GM11168 (cell line): ENCODE measurements at regions not wholly inside any gene's neighbourhood (a gene's known extent, or its start where the extent isn't known, plus 50 kb on each side); places are given as distances from the start of the nearest gene placed in this dataset.

Experiments
- in situ Hi-C: fragments of 300-500 bp; cut with MboI; formaldehyde crosslinking; loops from one replicate; pipeline ENCODE4 v1.12.0; 2022; ENCODE audit warnings: low sequenced_read_pairs; ENCODE audit not compliant: unreplicated experiment

DNA sequence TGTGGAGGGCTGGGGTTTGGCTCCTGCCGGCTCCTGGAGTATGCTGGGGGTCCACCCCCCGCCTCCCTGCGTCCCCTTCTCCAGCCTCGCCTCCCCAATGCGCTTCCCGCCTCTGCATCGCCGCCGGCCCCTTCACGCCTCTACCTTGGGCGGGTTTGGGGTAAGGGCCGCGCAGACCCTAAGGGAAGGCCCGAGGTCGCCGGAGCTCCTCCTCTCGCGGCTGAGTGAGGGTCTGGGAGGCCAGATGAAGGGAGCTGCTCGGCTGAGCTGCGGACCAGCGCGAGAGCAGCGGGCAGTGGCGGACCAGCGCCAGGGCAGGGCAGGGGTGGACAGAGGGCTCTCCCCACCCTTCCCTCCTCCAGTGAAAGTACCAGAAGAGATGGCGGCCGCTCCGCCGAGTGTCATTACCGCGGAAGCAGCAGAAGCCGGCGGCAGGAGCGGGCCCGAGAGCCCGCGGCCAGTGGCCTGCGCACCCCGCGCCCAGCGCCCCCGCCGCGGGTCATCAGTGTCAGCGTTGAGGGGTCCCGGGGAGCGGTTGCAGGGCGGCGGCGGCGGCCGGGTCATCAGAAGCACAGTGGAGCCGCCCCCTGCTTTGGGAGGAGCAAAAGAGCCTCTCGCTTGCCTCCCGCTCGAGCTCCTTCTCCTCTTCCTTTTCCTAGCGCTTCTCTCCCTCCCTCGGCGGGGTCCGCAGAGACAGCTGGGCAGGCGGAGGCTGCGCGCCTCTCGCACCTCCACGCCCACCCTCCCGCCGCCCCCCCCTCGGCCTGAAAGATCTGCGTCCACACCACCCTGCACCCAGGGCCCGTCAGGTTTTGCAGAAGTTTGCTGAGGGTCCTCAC, 255.6 kb upstream of the CADM1 start:
- in situ Hi-C loops = no loop called here

DNA sequence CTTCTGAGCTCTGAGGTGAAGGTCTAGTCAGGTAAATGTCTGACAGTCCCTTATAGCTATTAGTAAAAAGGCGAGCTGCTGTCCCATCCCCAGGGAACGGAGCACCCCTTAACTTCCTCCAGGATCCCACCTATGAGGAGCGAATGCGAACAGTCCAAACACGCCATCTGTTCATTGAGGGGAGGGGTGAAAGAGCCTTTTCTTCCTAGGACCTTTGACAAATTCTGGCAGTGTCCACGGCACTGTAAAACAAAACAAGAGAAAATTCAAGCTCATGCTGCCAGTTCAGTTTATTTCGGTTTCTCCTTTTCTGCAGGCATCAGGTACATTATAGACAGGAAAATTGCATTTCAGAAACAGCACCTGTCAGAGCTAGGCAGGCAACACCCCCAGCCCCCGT, 253.8 kb upstream of the CADM1 start:
- in situ Hi-C loops = no loop called here

DNA sequence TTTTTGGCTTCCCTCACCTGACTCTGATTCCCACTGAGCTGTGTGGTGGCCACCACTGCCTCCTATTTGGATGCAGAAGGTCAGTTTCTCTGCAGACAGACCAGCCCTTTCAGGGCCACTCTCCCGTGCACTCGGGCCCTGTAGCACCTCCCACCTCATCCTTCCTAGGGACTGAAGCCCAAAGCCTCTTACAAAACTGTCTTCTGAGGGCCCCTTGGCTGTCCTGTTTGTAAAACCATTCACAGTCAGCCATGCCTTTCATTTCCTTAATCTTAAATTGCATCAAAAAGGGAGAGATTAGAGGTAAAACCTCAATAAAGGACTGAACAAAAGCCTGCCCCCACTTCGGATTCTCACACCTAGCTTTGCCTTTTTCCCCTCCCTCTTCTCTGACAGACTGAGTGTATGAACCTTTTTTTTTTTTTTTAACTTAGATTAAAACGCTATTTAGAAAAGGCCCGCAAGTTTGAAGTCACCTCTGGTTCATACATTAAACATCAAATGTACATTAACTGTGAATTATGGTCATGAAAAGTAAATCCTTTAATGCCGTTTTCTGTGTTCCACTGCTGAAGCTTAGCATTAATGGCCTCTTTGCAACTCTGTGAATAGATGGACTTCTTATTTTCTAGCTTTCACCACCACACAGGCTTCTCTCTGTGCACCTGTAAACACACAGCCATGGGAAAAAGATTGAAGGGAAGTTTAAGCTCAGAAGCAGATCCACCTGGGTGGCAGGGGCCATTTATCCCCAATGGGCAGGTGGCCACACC, 247.2 kb upstream of the CADM1 start:
- in situ Hi-C loops = no loop called here

DNA sequence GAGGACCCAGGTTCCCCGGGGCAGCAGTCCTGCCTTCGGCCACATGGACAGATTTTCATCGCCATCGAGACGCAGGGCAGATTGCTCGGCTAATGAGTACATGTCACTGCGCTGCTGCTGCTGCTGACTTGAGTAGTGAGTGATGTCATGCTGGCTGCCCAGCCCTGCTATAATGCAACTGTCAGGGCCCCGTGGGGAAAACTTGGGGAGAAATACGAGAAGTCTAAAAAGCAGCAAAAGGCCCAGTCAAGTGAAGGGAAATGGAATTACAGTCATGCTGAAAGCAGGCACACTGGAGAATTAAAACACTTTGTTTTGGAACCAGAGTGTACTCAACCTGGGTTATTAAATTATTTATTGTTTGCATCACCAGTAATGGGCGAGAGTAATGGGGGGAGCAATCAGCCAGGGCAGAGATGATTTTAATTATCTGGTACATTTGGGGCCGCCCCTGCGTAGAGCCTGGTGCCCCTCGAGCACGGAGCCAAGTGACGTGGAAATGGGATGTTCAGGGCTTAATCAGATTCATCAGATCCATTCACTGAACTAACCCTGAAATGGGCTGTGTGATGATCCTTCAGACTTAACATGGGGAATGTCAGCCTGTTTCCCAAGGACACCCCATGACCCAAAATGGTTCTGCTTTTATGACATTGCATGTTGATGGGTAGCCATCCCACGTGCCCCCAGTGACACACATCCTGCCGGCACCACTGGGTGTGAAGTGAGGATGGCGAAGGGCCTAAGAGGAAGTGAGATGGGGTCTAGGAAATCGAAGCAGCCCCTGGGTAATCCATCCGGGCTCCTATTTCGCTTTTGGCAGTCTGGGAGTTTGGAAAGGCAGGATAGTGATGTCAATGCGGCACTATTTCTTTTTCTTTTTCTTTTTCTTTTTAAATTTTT, 241.6 kb upstream of the CADM1 start:
- in situ Hi-C loops = no loop called here

DNA sequence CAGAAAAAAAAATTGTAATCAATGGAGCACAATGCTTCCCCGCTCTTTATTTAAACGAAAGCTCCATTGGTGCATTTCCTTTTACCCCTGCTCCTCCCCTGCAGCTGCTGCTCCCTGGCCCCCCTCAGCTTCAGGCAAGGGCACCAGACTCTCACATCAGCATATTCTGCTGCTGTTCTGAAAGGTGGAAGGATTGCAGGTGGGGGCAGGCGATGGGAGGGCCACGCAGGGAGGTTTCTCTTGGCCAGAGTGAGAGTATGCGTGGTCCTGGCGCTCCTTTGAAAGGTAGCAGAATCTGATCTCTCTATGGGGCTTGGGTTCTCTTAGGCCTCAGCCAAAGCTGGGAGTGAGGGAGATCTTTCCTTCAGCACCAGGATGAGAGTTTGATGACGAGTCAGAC, 240.9 kb upstream of the CADM1 start:
- in situ Hi-C loops = no loop called here

DNA sequence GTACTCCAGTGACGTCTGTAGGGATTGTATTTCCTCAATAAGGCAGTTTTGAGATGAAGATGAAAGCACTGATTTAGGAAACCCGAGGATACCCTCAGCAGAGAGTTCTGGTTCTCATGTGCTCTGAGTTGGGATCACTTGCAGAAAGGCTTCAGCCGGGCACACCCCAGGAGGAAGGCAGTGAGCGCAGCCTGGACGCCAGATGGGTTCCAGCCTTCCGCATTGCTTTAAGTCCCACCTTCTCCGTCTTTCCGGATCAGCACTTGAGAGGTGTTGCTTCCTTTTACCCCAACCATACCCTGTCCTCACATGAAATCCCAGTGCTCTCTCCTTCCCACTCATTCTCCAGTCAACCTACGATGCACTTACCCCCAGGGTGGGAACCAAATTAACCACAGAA, 239.5 kb upstream of the CADM1 start:
- in situ Hi-C loops = no loop called here

DNA sequence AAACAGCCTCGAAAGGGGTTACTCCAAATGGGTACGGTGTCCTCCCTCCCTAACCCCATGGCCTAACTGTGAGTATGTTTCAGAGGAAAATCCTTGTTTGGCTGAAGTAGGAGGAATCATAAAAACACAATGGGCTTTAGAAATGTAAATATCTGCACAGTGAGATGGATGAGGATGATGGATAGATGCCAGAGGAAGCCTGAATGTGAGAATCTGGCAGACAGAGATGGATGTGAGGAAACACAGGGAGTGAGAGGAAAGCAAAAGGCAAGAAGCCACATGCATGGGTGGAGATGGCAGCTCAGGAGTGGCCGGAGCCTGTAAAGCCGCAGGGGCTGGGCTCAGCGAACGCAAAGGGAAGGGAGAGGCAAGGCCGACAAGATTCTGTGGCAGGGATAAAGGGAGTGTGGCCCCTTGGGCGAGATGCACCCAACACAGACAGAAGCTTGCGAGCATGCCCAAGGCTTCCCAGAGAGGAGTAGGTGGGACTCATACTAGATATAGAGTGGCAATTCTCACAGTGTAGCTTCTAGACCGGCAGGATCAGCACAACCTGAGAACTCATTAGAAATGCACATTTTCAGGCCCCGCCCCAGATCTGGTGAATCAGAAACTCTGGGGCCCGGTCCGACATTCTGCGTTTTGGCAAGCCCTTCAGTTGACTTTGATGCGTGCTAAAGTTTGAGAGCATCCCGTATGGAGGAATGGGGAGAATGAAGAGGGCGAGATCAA, 237.3 kb upstream of the CADM1 start:
- in situ Hi-C loops = no loop called here

DNA sequence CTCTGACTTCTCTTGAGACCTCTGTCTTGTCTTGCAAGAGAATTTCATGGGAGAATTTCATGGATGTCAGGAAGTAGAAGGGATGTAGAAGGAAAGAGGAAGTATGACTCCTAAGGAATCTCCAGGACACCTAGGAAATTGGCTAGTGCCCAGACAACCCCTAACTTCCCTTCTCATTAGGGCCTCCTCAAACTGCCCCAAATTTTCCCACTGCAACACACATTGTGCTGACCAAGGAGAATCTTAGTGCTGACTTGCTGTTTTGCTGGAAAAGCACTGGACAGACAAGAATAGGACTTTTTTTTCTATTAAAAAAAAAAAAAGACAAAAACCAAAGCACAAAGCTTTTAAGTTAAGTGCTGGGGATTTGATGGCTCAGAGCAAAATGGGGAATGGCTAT, 236.1 kb upstream of the CADM1 start:
- in situ Hi-C loops = no loop called here

DNA sequence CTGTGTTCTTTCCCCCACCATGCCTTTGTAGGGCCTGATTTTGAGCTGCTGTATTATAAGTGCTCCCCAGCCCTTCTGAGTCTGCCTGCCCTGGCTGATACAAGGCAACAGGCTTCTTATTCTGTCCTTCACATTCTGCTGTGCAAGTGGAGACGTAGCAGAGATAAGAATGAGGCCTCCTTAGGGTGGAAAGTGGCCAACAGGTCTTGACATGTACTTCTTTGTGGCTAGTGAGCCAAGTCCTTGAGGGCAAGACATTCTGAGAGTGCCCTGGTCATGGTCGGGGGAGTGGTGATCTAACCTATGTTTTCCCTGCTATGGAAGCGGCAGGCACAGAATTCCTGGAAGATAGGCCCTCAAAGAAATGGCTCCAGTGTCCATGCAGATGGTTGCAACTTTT, 235.7 kb upstream of the CADM1 start:
- in situ Hi-C loops = no loop called here

DNA sequence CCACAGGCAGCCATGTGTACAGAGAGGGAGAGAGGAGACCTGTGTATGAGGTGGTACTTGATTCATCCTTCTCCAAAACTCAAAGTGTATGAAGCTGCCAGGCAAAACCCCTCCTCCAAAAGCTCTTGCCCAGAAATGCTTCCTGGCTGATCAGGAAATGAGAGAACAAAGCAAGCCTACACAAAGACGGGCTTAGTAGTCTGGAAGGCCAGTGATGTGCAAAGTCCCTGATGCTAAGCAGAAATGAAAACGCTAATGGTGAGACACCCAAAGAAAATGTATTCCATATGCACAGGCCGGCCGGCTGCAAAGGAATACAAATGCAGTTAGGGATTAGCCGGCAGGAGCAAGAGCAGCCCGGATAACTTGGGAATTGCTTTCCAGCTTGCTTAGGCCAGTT, 234.9 kb upstream of the CADM1 start:
- in situ Hi-C loops = no loop called here

DNA sequence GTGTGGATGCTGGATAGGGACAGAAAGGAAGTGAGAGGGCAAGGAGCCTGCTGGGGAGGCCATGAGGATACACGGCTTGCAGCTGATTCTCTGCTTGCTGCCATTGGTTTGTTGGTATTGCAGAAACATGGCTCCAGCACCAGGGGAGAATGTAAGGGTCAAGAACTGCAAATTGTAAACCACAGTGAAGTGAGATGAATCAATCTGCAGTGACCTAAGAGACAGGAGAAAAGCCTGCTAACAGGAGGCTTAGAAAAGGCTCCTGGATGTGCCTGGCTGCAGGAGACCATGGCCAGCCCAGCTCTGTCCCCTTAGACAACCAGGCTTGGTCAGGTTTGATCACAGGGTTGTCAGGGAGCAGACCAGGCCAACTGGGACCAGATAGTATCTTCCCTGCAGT, 233.7 kb upstream of the CADM1 start:
- in situ Hi-C loops = no loop called here

DNA sequence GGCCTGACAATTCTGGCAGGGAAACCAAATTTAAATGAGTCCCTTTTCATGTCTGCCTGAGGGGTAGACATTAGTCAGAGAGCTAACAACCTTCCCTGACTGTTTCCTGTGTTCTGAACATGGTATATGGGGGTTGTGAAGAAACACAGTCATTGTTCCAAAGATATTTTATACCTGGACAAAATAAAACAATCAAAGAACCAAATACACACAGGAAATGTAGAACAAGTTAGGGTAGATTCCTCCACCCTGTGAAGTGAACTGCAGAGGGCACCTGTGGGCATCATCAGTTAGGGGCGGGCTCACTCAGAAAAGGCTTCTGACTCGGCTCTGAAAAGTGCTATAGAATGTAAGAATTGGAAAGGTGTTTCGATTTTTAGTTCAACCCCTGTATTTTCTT, 231.9 kb upstream of the CADM1 start:
- in situ Hi-C loops = no loop called here

DNA sequence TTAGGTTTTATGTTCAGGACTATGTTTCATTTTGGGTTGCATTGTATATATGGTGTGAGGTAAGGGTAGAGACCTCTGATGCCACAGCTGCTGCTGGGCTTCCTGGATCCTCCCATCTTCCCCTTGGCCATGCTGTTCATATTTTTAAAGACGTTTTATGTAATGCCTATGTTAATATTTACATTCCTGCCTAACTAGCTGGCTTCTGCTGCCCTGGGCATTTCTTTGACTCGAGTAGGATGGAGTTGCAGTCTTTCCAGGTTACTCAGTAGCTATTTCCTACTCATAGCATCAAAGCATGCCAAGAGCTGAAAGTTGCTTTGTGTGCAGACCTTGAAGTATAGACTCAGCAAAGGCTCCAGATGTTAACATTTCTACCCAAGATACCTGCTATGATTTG, 220.5 kb upstream of the CADM1 start:
- in situ Hi-C loops = no loop called here

DNA sequence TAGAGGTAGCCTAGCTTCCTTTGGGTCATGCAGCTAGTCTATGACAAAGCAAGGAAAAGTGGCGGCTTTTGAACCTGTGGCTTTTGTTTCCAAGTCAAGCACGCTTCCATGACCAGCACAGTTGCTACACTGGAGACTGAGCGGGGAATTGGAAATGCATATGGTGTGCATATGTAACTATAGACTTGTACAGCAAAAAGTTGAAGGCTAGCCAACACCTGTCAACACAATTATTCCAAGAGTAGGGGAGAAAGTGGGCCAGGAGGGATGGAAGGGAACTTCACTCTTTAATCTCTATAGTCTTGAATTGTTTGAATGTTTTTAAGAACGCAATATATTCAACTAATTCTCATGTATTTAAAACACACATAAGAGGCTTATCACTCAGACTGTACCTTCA, 218.5 kb upstream of the CADM1 start:
- in situ Hi-C loops = no loop called here

DNA sequence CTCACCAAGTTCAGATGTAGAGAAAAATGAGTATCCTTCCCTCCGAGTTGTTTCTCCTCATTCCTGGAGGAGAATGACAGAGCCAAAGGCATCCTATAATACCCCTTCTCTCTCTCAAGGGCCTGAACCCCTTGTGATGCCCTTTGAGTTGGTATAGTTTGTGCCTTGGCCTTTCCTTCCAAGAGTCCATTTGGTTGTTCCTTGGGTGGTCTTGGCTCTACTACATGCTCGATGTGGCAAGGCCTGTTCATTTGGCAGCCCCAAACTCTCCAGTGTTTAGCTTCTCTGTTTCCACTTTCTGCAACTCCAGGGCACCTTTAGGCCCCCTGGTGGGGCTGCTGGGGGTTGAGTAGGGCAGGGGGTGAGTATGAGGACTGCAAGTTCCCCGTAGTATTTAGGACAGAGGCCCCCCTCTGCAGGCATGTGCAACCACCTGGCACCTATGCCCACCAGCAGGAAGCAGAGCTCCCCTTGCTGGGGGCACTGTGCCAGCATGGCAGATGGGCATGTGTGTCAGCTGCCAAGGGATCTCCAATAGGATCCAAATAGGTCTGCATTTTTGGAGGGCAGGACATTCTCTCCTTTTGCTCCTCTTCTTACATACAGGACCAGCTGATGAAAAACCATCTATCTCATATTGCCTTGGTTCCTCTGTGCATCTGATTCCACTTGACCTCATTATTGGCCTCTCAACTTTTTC, 217.2 kb upstream of the CADM1 start:
- in situ Hi-C loops = no loop called here

DNA sequence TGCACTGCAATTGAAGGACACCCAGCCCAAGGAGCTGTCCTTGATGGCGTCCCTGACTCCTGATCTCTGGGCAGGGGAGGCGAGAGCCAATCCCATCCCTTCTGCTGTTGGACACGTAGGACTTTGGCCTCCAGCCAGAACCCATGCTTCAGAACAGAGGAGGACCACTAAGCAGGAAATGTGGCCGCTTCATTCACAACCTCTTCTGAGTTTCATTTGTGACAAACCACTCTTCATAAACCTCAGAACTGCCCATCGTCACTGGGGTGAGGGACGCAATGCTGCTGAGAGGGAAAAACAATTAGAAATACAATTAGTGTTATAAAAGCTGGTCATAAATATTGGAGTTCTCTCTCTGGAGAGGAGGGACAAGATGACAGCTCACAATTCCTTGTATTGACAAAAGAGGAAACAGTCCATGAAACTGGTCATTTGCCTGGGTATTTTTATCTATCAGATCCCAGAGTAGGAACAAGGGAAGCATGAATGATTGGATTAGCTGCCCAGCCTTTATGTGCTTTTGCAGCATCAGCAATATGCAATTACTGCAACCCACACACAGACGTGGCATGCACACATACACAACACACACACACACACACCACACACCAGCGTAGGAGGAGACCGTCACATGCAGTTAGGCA, 216.5 kb upstream of the CADM1 start:
- in situ Hi-C loops = no loop called here

DNA sequence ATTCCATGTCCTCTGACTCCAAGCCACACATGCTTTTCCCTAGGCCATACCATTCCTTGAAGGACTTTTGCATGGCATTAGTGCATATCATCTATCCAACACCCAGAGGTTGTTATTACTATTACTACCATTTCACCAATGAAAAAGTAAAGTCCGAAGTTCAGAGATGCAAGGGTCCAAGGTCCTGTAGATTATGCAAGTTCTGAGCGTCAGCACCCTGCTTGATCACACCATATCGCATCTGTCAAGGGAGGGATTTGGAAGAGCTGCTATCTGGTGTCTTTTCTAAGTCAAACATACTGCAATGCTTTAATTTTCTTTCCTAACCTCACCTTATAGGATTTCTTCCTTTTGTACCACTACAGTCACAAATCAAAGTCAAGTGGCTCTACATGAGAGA, 214.7 kb upstream of the CADM1 start:
- in situ Hi-C loops = no loop called here

DNA sequence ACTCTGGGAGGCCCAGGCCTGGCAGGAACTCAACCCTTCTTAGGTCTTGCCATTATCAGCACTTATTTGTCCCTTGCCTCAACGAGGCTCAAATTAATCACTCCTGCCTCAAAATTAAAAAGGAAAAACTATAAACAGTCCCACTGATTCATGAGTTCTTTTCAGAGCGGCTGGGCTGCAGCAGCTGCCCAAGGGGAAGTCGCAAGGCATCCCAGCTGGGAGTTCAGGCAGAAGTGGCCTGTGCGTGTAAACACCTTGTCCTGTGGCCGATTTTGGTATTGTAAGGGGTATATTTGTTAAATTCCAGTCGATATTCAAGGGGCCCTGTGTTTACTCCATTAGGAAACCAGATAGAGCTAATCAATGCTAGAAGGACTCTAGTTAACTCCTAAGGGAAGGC, 213.9 kb upstream of the CADM1 start:
- in situ Hi-C loops = no loop called here
